ENCODE measurements at regions not wholly inside any gene's neighbourhood (a gene's known extent, or its start where the extent isn't known, plus 50 kb on each side); places are given as distances from the start of the nearest gene placed in this dataset.
A peak's percentile ranks its signal among the peaks of the same experiment; 100 is the strongest.

- no peak for TF ChIP-seq CTCF (IDR thresholded peaks at IDR 0.05)
These were observed 252.3 kb downstream of the VGLL3 start for GRCh38 chr3:86738684-86739083.

GRCh38 chr3:86737517-86737916, 253.4 kb downstream of the VGLL3 start:
- no peak for TF ChIP-seq CTCF (IDR thresholded peaks at IDR 0.05)

GRCh38 chr3:86733257-86733656, 257.7 kb downstream of the VGLL3 start:
- TF ChIP-seq CTCF (IDR thresholded peaks at IDR 0.05): no peak

- TF ChIP-seq CTCF (IDR thresholded peaks at IDR 0.05): no peak
These were observed 259.4 kb downstream of the VGLL3 start for GRCh38 chr3:86731501-86731901.

- no peak for TF ChIP-seq CTCF (IDR thresholded peaks at IDR 0.05)
These were observed 267.5 kb downstream of the VGLL3 start for GRCh38 chr3:86723433-86723832.

GRCh38 chr3:86711634-86712033, 279.3 kb downstream of the VGLL3 start:
- TF ChIP-seq CTCF (IDR thresholded peaks at IDR 0.05): no peak

- no peak for TF ChIP-seq CTCF (IDR thresholded peaks at IDR 0.05)
These were observed 282.1 kb downstream of the VGLL3 start for GRCh38 chr3:86708893-86709292.

- peak; percentile 62 for TF ChIP-seq CTCF (IDR thresholded peaks at IDR 0.05)
These were observed 288.5 kb downstream of the VGLL3 start for GRCh38 chr3:86702381-86702958.

Data from LNCAP (cell line).